Esophagus muscularis mucosa (tissue), 2 donors: ENCODE measurements at regions not wholly inside any gene's neighbourhood (a gene's known extent, or its start where the extent isn't known, plus 50 kb on each side); places are given as distances from the start of the nearest gene placed in this dataset.

Experiments used
- POLR2A ChIP-seq: fragments of 450-650 bp; IDR thresholded peaks from one replicate; pipeline ENCODE4 v1.6.1; 2017; ENCODE audit warnings: antibody characterized with exemption, moderate library complexity, mild to moderate bottlenecking, low read depth
- POLR2AphosphoS5 ChIP-seq, 2 donors: sonication (generic); formaldehyde crosslinking; IDR thresholded peaks; one replicate each; pipeline ENCODE4 v1.6.1; 2017; ENCODE audit warnings: antibody characterized with exemption in 2 of 2

- TF ChIP-seq POLR2AphosphoS5 (IDR thresholded peaks at IDR 0.05) (no peak), POLR2A (no peak)
Measured at GRCh38 chr15:98131924-98132323, 171.4 kb downstream of the ARRDC4 start.
